HepG2 (cell line): ENCODE measurements at regions not wholly inside any gene's neighbourhood (a gene's known extent, or its start where the extent isn't known, plus 50 kb on each side); places are given as distances from the start of the nearest gene placed in this dataset.

Experiments used
- ATAC-seq: fragments of 200-7000 bp; cut with Tn5 transposase; 3 replicates; pipeline ENCODE4 v1.9.1; 2020; ENCODE audit warnings: mild to moderate bottlenecking, moderate library complexity
- BruUV-seq: library from RNA; stranded (reverse); fragments of 400-500 nt; replicated peaks from 2 replicates; lab custom pipeline; 2021; lab: Mats Ljungman, UMichigan
- CTCF ChIA-PET: fragments of 300-600 bp; formaldehyde crosslinking; extraction: SDS; loops from one replicate; lab custom pipeline; 2021; ENCODE audit warnings: low total read pairs, inconsistent platforms, low intra/inter-chr PET ratio; lab: Yijun Ruan, JAX
- POLR2A ChIA-PET: fragments of 350-600 bp; sonication (Branson Sonifier 250); formaldehyde crosslinking; loops from one replicate; lab custom pipeline; 2020; ENCODE audit warnings: antibody characterized with exemption, inconsistent platforms; lab: Yijun Ruan, JAX
- DNase-seq: peaks from one replicate; pipeline ENCODE4 v3.0.0-alpha.2; 2015; ENCODE audit warnings: low spot score
- FAIRE-seq: peaks from 3 replicates; lab custom pipeline; 2011; peaks lifted over from hg19 to GRCh38; lab: Jason Lieb, UNC
- H2AFZ ChIP-seq: one replicate; pipeline ENCODE4 v1.6.1; 2011; ENCODE audit warnings: low read length, inconsistent platforms
- H3K27ac ChIP-seq: fragments of 300-600 bp; 3 replicates; pipeline ENCODE4 v1.8.0; 2011; ENCODE audit warnings: mixed run types, mild to moderate bottlenecking, mixed read lengths, low read length, inconsistent platforms; ENCODE audit not compliant: insufficient read depth; ENCODE audit errors: extremely low read length
- H3K27me3 ChIP-seq, 2 experiments: fragments of 200-600 bp in 1 of 2; 2 replicates in 1 of 2; 3 replicates in 1 of 2; pipeline versions ENCODE4 v1.6.0 to v1.8.0; 2011; ENCODE audit warnings: low read length in 2 of 2, mild to moderate bottlenecking in 2 of 2, moderate library complexity in 2 of 2, inconsistent platforms in 1 of 2; ENCODE audit not compliant: insufficient read depth in 2 of 2, control insufficient read depth in 1 of 2
- H3K36me3 ChIP-seq, 2 experiments: fragments of 200-600 bp in 1 of 2; replicated peaks in 1 of 2; 2 replicates in 1 of 2; 3 replicates in 1 of 2; pipeline versions ENCODE4 v1.5.1 to v1.8.0; 2011; ENCODE audit warnings: low read length in 2 of 2, inconsistent platforms in 1 of 2; ENCODE audit not compliant: insufficient read depth in 2 of 2, control insufficient read depth in 1 of 2
- H3K4me1 ChIP-seq: 2 replicates; pipeline ENCODE4 v1.5.1; 2012; ENCODE audit warnings: low read length, inconsistent platforms; ENCODE audit not compliant: insufficient read depth
- H3K4me2 ChIP-seq: 2 replicates; pipeline ENCODE4 v1.6.0; 2011; ENCODE audit warnings: low read depth, low read length, inconsistent platforms
- H3K4me3 ChIP-seq, 3 experiments: fragments of 200-600 bp in 1 of 3; sonication (generic), shearing (Covaris generic) in 1 of 3; replicated peaks in 1 of 3; 2 replicates each; pipeline ENCODE4 v1.5.1; 2011 to 2016; ENCODE audit warnings: low read length in 3 of 3, inconsistent platforms in 2 of 3, low read depth in 2 of 3, mild to moderate bottlenecking in 2 of 3, control low read depth in 1 of 3, mixed read lengths in 1 of 3; ENCODE audit not compliant: insufficient read depth in 1 of 3
- H3K79me2 ChIP-seq: one replicate; pipeline ENCODE4 v1.6.1; 2011; ENCODE audit warnings: low read length, inconsistent platforms; ENCODE audit not compliant: insufficient read depth
- H3K9ac ChIP-seq: 2 replicates; pipeline ENCODE4 v1.6.0; 2011; ENCODE audit warnings: mild to moderate bottlenecking, low read depth, low read length, inconsistent platforms; ENCODE audit not compliant: insufficient read depth
- H3K9me3 ChIP-seq: 2 replicates; pipeline ENCODE4 v1.5.1; 2012; ENCODE audit warnings: mild to moderate bottlenecking, low read length
- H4K20me1 ChIP-seq: 2 replicates; pipeline ENCODE4 v1.6.0; 2011; ENCODE audit warnings: inconsistent platforms, mild to moderate bottlenecking, low read length, moderate library complexity; ENCODE audit not compliant: insufficient read depth
- IRF2 ChIP-seq: IDR thresholded peaks from 2 replicates; pipeline ENCODE4 v1.6.1; 2018; ENCODE audit warnings: missing genetic modification reagents, missing compliant biosample characterization
- MAZ ChIP-seq, 2 experiments: sonication (generic) in 1 of 2; formaldehyde crosslinking in 1 of 2; IDR thresholded peaks; 2 replicates each; pipeline versions ENCODE4 v1.5.0 to v1.6.1; 2012 to 2020; ENCODE audit warnings: low read depth in 2 of 2, mild to moderate bottlenecking in 2 of 2, borderline replicate concordance in 1 of 2, improper control_type of control experiment in 1 of 2, low read length in 1 of 2, missing genetic modification reagents in 1 of 2, moderate library complexity in 1 of 2
- REPIN1 ChIP-seq: sonication (generic); formaldehyde crosslinking; IDR thresholded peaks from 2 replicates; pipeline ENCODE4 v1.8.0; 2022; ENCODE audit warnings: missing genetic modification reagents, low read depth, mild to moderate bottlenecking, borderline replicate concordance
- RXRB ChIP-seq: IDR thresholded peaks from 2 replicates; pipeline ENCODE4 v1.6.1; 2016; ENCODE audit warnings: borderline replicate concordance, missing genetic modification reagents, missing compliant biosample characterization
- SIN3A ChIP-seq: IDR thresholded peaks from 2 replicates; pipeline ENCODE4 v1.6.1; 2011; ENCODE audit warnings: low read depth, mild to moderate bottlenecking, control low read depth, low read length, borderline replicate concordance
- SMAD3 ChIP-seq: sonication (generic); formaldehyde crosslinking; IDR thresholded peaks from 2 replicates; pipeline ENCODE4 v1.4.0; 2020; ENCODE audit warnings: missing genetic modification reagents
- SP140L ChIP-seq: sonication (generic); formaldehyde crosslinking; IDR thresholded peaks from 2 replicates; pipeline ENCODE4 v1.4.0; 2020; ENCODE audit warnings: missing genetic modification reagents, borderline replicate concordance
- SRSF9 ChIP-seq: fragments of 200-400 bp; formaldehyde crosslinking; IDR thresholded peaks from 2 replicates; pipeline ENCODE4 v1.6.1; 2018; ENCODE audit warnings: borderline replicate concordance, mild to moderate bottlenecking, low read depth, low read length; ENCODE audit not compliant: insufficient read depth, poor library complexity, severe bottlenecking
- ZNF232 ChIP-seq: sonication (generic); formaldehyde crosslinking; IDR thresholded peaks from 2 replicates; pipeline ENCODE4 v1.4.0; 2020; ENCODE audit warnings: missing genetic modification reagents, borderline replicate concordance
- ZNF780A ChIP-seq: sonication (generic); formaldehyde crosslinking; IDR thresholded peaks from 2 replicates; pipeline ENCODE4 v1.8.0; 2022; ENCODE audit warnings: mild to moderate bottlenecking, missing genetic modification reagents, moderate library complexity
- WGBS: methylation state at CpG from one replicate; pipeline ENCODE4 v1.1.6; 2017; ENCODE audit warnings: low lambda C conversion rate; 5-methylcytosine and 5-hydroxymethylcytosine counted together
- in situ Hi-C: cut with HindIII; loops from 2 replicates; pipeline ENCODE4 v1.10.0; 2017; ENCODE audit warnings: low pct_unique_long_range_greater_than_20kb; ENCODE audit not compliant: extremely low pct_ligation_motif_present
- intact Hi-C: fragments of 100-400 bp; cut with micrococcal nuclease; formaldehyde crosslinking; loops from one replicate; pipeline ENCODE4 v1.10.0; 2022; ENCODE audit not compliant: unreplicated experiment
- TF ChIP-seq, protein P1 (sequence below): sonication (generic); formaldehyde crosslinking; IDR thresholded peaks from 2 replicates; pipeline ENCODE4 v1.5.1; 2020; ENCODE audit warnings: missing genetic modification reagents, mild to moderate bottlenecking, borderline replicate concordance
- TF ChIP-seq, protein P2 (sequence below): sonication (generic); formaldehyde crosslinking; conservative IDR thresholded peaks from 2 replicates; pipeline ENCODE4 v1.4.0; 2020; ENCODE audit warnings: missing genetic modification reagents
- TF ChIP-seq, protein P3 (sequence below): sonication (generic); formaldehyde crosslinking; IDR thresholded peaks from 2 replicates; pipeline ENCODE4 v1.5.0; 2020; ENCODE audit warnings: mild to moderate bottlenecking, missing genetic modification reagents
- TF ChIP-seq, protein P4 (sequence below): sonication (generic); formaldehyde crosslinking; IDR thresholded peaks from 2 replicates; pipeline ENCODE4 v1.8.0; 2022; ENCODE audit warnings: missing genetic modification reagents, mild to moderate bottlenecking, inconsistent platforms, borderline replicate concordance
- TF ChIP-seq, protein P5 (sequence below): fragments of 450-650 bp; IDR thresholded peaks from 2 replicates; pipeline ENCODE4 v1.6.1; 2017

DNA sequence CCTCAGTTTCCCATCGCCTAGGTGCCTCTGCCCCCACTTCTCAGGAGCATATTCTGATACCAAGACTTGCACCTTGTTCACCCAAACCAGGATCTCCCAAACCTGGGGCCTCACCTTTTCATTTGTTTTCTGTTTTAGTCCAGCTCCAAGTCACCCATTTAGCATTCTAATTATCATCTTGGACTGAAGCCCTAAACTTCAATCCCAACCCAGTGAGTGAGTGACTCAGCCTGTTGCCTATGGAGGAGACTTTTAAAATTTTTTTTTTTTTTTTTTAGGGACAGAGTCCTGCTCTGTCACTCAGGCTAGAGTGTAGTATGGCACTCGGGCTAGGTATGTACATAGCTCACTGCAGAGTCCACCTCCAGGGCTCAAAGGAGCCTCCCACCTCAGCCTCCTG lies 378.9 kb upstream of the AUTS2 start:
- no peaks in the 10 kb centered on the region for H4K20me1 ChIP-seq
- ChIA-PET POLR2A (no interaction called here), CTCF (no interaction called here)
- intact Hi-C loops, result no loop called here
- H3K27me3 ChIP-seq, result no peaks in the 10 kb centered on the region
- H3K4me2 ChIP-seq, result no peak overlapping the region
- in situ Hi-C loops, result no loop called here
- H3K27ac ChIP-seq, result no peak overlapping the region
- no TSS peak for BruUV-seq
- H3K79me2 ChIP-seq, result no peaks in the 10 kb centered on the region
- 0% methylated on average over 2 of the region's 2 CpGs for WGBS
- FAIRE-seq, result no peak
- DNase-seq, result no peak
- no peak overlapping the region for H2AFZ ChIP-seq
- 0 out of 3 replicates have a peak, but pooled peaks have one; percentile 31 for ATAC-seq
- H3K4me3 ChIP-seq, result no peak overlapping the region
- no peaks in the 10 kb centered on the region for H3K9me3 ChIP-seq
- no peak overlapping the region for H3K9ac ChIP-seq
- H3K36me3 ChIP-seq, result no peaks in the 10 kb centered on the region
- no peaks in the 10 kb centered on the region for H3K4me1 ChIP-seq
- TF ChIP-seq SIN3A (no peak), RXRB (no peak), IRF2 (no peak), ZNF232 (no peak), MAZ (IDR thresholded peaks at IDR 0.05; ENCODE audit: borderline replicate concordance, low read depth, low read length) (no peak), MAZ (CRISPR knock-in tag; IDR thresholded peaks at IDR 0.05; ENCODE audit: low read depth) (no peak), SP140L (CRISPR knock-in tag) (no peak), ZNF780A (CRISPR knock-in tag) (no peak), REPIN1 (CRISPR knock-in tag) (no peak), SRSF9 (no peak), SMAD3 (no peak)
- TF ChIP-seq, protein P1, sequence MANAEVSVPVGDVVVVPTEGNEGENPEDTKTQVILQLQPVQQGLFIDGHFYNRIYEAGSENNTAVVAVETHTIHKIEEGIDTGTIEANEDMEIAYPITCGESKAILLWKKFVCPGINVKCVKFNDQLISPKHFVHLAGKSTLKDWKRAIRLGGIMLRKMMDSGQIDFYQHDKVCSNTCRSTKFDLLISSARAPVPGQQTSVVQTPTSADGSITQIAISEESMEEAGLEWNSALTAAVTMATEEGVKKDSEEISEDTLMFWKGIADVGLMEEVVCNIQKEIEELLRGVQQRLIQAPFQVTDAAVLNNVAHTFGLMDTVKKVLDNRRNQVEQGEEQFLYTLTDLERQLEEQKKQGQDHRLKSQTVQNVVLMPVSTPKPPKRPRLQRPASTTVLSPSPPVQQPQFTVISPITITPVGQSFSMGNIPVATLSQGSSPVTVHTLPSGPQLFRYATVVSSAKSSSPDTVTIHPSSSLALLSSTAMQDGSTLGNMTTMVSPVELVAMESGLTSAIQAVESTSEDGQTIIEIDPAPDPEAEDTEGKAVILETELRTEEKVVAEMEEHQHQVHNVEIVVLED (CRISPR knock-in tag), result no peak
- TF ChIP-seq, protein P2, sequence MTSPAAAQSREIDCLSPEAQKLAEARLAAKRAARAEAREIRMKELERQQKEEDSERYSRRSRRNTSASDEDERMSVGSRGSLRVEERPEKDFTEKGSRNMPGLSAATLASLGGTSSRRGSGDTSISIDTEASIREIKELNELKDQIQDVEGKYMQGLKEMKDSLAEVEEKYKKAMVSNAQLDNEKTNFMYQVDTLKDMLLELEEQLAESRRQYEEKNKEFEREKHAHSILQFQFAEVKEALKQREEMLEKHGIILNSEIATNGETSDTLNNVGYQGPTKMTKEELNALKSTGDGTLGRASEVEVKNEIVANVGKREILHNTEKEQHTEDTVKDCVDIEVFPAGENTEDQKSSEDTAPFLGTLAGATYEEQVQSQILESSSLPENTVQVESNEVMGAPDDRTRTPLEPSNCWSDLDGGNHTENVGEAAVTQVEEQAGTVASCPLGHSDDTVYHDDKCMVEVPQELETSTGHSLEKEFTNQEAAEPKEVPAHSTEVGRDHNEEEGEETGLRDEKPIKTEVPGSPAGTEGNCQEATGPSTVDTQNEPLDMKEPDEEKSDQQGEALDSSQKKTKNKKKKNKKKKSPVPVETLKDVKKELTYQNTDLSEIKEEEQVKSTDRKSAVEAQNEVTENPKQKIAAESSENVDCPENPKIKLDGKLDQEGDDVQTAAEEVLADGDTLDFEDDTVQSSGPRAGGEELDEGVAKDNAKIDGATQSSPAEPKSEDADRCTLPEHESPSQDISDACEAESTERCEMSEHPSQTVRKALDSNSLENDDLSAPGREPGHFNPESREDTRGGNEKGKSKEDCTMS, result no peak
- TF ChIP-seq, protein P3, sequence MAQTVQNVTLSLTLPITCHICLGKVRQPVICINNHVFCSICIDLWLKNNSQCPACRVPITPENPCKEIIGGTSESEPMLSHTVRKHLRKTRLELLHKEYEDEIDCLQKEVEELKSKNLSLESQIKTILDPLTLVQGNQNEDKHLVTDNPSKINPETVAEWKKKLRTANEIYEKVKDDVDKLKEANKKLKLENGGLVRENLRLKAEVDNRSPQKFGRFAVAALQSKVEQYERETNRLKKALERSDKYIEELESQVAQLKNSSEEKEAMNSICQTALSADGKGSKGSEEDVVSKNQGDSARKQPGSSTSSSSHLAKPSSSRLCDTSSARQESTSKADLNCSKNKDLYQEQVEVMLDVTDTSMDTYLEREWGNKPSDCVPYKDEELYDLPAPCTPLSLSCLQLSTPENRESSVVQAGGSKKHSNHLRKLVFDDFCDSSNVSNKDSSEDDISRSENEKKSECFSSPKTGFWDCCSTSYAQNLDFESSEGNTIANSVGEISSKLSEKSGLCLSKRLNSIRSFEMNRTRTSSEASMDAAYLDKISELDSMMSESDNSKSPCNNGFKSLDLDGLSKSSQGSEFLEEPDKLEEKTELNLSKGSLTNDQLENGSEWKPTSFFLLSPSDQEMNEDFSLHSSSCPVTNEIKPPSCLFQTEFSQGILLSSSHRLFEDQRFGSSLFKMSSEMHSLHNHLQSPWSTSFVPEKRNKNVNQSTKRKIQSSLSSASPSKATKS (CRISPR knock-in tag), result no peak
- TF ChIP-seq, protein P4, sequence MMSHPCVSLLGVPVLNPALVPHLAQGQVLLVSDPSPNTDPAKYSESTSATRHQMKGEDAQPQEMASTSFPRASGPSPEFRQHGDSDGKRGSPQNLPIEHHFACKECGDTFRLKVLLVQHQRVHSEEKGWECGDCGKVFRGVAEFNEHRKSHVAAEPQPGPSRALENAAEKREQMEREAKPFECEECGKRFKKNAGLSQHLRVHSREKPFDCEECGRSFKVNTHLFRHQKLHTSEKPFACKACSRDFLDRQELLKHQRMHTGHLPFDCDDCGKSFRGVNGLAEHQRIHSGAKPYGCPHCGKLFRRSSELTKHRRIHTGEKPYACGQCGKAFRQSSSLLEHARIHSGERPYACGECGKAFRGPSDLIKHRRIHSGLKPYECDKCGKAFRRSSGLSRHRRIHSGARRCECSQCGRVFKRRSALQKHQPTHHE (CRISPR knock-in tag), result no peak
- TF ChIP-seq, protein P5, sequence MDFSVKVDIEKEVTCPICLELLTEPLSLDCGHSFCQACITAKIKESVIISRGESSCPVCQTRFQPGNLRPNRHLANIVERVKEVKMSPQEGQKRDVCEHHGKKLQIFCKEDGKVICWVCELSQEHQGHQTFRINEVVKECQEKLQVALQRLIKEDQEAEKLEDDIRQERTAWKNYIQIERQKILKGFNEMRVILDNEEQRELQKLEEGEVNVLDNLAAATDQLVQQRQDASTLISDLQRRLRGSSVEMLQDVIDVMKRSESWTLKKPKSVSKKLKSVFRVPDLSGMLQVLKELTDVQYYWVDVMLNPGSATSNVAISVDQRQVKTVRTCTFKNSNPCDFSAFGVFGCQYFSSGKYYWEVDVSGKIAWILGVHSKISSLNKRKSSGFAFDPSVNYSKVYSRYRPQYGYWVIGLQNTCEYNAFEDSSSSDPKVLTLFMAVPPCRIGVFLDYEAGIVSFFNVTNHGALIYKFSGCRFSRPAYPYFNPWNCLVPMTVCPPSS, result no peak
